Astrocyte (in vitro differentiated cells and primary cell): ENCODE measurements at regions not wholly inside any gene's neighbourhood (a gene's known extent, or its start where the extent isn't known, plus 50 kb on each side); places are given as distances from the start of the nearest gene placed in this dataset.

Source experiments
- DNase-seq: peaks from one replicate; pipeline ENCODE4 v3.0.0-alpha.2; 2010; ENCODE audit warnings: low read depth
- FAIRE-seq: peaks from 2 replicates; lab custom pipeline; 2011; peaks lifted over from hg19 to GRCh38; lab: Jason Lieb, UNC
- H2AFZ ChIP-seq: 2 replicates; pipeline ENCODE4 v1.6.0; 2012; ENCODE audit warnings: low read depth, low read length, inconsistent platforms
- H3K27ac ChIP-seq: 2 replicates; pipeline ENCODE4 v1.5.1; 2011; ENCODE audit warnings: low read depth, low read length, inconsistent platforms
- H3K27me3 ChIP-seq: 2 replicates; pipeline ENCODE4 v1.6.0; 2011; ENCODE audit warnings: low read length, inconsistent platforms; ENCODE audit not compliant: insufficient read depth
- H3K36me3 ChIP-seq: 2 replicates; pipeline ENCODE4 v1.5.1; 2011; ENCODE audit warnings: low read length, inconsistent platforms; ENCODE audit not compliant: insufficient read depth
- H3K4me1 ChIP-seq: 2 replicates; pipeline ENCODE4 v1.5.1; 2011; ENCODE audit warnings: low read length, inconsistent platforms; ENCODE audit not compliant: insufficient read depth
- H3K4me2 ChIP-seq: 2 replicates; pipeline ENCODE4 v1.6.0; 2012; ENCODE audit warnings: low read length, inconsistent platforms
- H3K4me3 ChIP-seq: 2 replicates; pipeline ENCODE4 v1.5.1; 2011; ENCODE audit warnings: low read depth, mild to moderate bottlenecking, low read length, inconsistent platforms; ENCODE audit not compliant: insufficient read depth
- H3K79me2 ChIP-seq: 2 replicates; pipeline ENCODE4 v1.6.0; 2012; ENCODE audit warnings: mild to moderate bottlenecking, low read length, inconsistent platforms; ENCODE audit not compliant: insufficient read depth
- H3K9ac ChIP-seq: 2 replicates; pipeline ENCODE4 v1.6.0; 2012; ENCODE audit warnings: mild to moderate bottlenecking, low read length, inconsistent platforms
- H3K9me3 ChIP-seq: 2 replicates; pipeline ENCODE4 v1.5.1; 2012; ENCODE audit warnings: low read depth, mild to moderate bottlenecking, low read length, inconsistent platforms; ENCODE audit not compliant: insufficient read depth
- H4K20me1 ChIP-seq: 2 replicates; pipeline ENCODE4 v1.6.0; 2012; ENCODE audit warnings: low read length, inconsistent platforms; ENCODE audit not compliant: insufficient read depth
- H3K27ac Mint-ChIP-seq: one replicate; pipeline ENCODE4 v1.8.0; 2021; ENCODE audit warnings: mild to moderate bottlenecking, mixed read lengths; ENCODE audit not compliant: unreplicated experiment
- H3K27me3 Mint-ChIP-seq: one replicate; pipeline ENCODE4 v1.8.0; 2021; ENCODE audit warnings: low read depth, mixed read lengths; ENCODE audit not compliant: unreplicated experiment
- H3K36me3 Mint-ChIP-seq: one replicate; pipeline ENCODE4 v1.8.0; 2021; ENCODE audit warnings: low read depth, mixed read lengths; ENCODE audit not compliant: unreplicated experiment
- H3K4me1 Mint-ChIP-seq: one replicate; pipeline ENCODE4 v1.8.0; 2021; ENCODE audit warnings: low read depth, mixed read lengths; ENCODE audit not compliant: unreplicated experiment
- H3K4me3 Mint-ChIP-seq: one replicate; pipeline ENCODE4 v1.8.0; 2021; ENCODE audit warnings: mild to moderate bottlenecking, moderate library complexity, mixed read lengths; ENCODE audit not compliant: unreplicated experiment
- H3K9me3 Mint-ChIP-seq: one replicate; pipeline ENCODE4 v1.8.0; 2021; ENCODE audit warnings: mild to moderate bottlenecking, mixed read lengths; ENCODE audit not compliant: unreplicated experiment
- EZH2 ChIP-seq: IDR thresholded peaks from 2 replicates; pipeline ENCODE4 v1.6.1; 2012; ENCODE audit warnings: mild to moderate bottlenecking, low read length, inconsistent platforms; ENCODE audit not compliant: insufficient read depth
- TF ChIP-seq, protein P1 (sequence below): IDR thresholded peaks from 2 replicates; pipeline ENCODE4 v1.5.1; 2011; ENCODE audit warnings: low read depth, mild to moderate bottlenecking, inconsistent platforms, low read length, moderate library complexity; ENCODE audit not compliant: insufficient read depth

DNA sequence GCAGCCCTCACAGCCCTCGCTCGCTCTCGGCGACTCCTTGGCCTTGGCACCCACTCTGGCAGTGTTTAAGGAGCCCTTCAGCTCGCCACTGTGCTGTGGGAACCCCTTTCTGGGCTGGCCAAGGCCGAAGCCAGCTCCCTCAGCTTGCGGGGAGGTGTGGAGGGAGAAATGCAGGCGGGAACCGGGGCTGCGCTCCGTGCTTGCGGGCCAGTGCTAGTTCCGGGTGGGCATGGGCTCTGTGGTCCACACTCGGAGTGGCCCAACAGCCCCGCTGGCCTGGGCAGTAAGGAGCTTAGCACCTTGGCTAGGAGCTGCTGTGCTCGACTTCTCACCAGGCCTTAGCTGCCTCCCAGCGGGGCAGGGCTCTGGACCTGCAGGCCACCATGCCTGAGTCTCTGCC lies 192.6 kb downstream of the COX18 start:
- Histone ChIP-seq H3K27me3 (no peaks in the 10 kb centered on the region), H3K27ac (no peak overlapping the region), H3K36me3 (no peaks in the 10 kb centered on the region), H3K9ac (no peak overlapping the region), H3K4me2 (no peak overlapping the region), H3K4me1 (no peaks in the 10 kb centered on the region), H3K4me3 (no peak overlapping the region), H2AFZ (no peak overlapping the region), H3K9me3 (no peaks in the 10 kb centered on the region), H4K20me1 (no peaks in the 10 kb centered on the region), H3K79me2 (no peaks in the 10 kb centered on the region)
- TF ChIP-seq EZH2: no peak
- TF ChIP-seq, protein P1, sequence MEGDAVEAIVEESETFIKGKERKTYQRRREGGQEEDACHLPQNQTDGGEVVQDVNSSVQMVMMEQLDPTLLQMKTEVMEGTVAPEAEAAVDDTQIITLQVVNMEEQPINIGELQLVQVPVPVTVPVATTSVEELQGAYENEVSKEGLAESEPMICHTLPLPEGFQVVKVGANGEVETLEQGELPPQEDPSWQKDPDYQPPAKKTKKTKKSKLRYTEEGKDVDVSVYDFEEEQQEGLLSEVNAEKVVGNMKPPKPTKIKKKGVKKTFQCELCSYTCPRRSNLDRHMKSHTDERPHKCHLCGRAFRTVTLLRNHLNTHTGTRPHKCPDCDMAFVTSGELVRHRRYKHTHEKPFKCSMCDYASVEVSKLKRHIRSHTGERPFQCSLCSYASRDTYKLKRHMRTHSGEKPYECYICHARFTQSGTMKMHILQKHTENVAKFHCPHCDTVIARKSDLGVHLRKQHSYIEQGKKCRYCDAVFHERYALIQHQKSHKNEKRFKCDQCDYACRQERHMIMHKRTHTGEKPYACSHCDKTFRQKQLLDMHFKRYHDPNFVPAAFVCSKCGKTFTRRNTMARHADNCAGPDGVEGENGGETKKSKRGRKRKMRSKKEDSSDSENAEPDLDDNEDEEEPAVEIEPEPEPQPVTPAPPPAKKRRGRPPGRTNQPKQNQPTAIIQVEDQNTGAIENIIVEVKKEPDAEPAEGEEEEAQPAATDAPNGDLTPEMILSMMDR: no peak
- FAIRE-seq (no peak), DNase-seq (no peak)
- Mint-ChIP-seq H3K4me3 (no peak overlapping the region), H3K36me3 (no peaks in the 10 kb centered on the region), H3K27me3 (no peaks in the 10 kb centered on the region), H3K4me1 (no peaks in the 10 kb centered on the region), H3K9me3 (peaks cover 9% of the 10 kb centered on the region), H3K27ac (no peak overlapping the region)

DNA sequence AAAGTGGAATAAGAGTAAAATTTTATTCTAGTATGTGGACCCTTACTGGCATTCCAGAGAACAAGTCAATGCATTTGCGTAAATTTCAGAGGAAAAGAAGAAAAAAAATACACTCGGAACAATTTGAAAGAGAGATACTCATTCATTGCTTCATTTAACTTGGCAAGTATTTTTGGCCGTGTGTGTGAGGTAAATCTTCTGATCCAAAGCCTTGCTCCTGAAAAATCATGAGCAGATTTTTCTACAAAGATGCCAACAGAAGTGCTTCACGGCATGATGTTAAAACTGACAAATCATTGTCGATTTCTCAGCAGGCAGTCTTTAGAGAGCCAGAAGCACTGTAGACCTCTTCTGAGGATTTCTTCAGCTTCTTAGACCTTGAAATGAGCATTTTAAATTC lies 194.0 kb downstream of the COX18 start:
- H3K4me1 ChIP-seq: no peaks in the 10 kb centered on the region
- H3K36me3 ChIP-seq: no peaks in the 10 kb centered on the region
- H2AFZ ChIP-seq: no peak overlapping the region
- no peaks in the 10 kb centered on the region for H3K36me3 Mint-ChIP-seq
- TF ChIP-seq, protein P1: no peak
- TF ChIP-seq EZH2: no peak
- H3K4me1 Mint-ChIP-seq: no peaks in the 10 kb centered on the region
- DNase-seq (no peak), FAIRE-seq (no peak)
- H3K27me3 ChIP-seq: no peaks in the 10 kb centered on the region
- no peak overlapping the region for H3K4me3 ChIP-seq
- H4K20me1 ChIP-seq: no peaks in the 10 kb centered on the region
- H3K27ac Mint-ChIP-seq: no peak overlapping the region
- no peaks in the 10 kb centered on the region for H3K79me2 ChIP-seq
- H3K9me3 ChIP-seq: no peaks in the 10 kb centered on the region
- no peak overlapping the region for H3K4me2 ChIP-seq
- H3K27ac ChIP-seq: no peak overlapping the region
- H3K9me3 Mint-ChIP-seq: peaks cover 11% of the 10 kb centered on the region
- H3K9ac ChIP-seq: no peak overlapping the region
- no peaks in the 10 kb centered on the region for H3K27me3 Mint-ChIP-seq
- no peak overlapping the region for H3K4me3 Mint-ChIP-seq

DNA sequence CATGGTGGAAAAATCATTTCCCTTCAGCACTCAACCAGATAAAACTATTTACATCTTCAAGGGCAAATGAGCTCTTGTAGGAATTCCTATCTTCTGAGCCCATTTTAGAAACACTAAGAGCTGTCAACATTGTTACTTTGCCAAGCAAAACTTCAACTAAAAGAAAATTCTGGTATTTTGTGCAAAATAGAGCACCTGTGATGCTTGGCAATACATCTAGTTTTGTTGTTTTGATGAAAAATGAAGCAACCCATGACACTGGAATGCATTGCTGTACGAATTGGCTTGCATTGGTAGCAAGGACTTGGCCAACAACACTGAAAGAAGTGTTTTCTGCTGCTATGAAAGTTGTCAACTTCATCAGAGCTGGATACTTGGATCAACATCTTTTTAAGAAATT lies 194.4 kb downstream of the COX18 start:
- Histone ChIP-seq H3K79me2 (no peaks in the 10 kb centered on the region), H3K4me2 (no peak overlapping the region), H3K27me3 (no peaks in the 10 kb centered on the region), H4K20me1 (no peaks in the 10 kb centered on the region), H3K4me1 (no peaks in the 10 kb centered on the region), H3K9me3 (no peaks in the 10 kb centered on the region), H3K36me3 (no peaks in the 10 kb centered on the region), H2AFZ (no peak overlapping the region), H3K27ac (no peak overlapping the region), H3K9ac (no peak overlapping the region), H3K4me3 (no peak overlapping the region)
- Mint-ChIP-seq H3K27ac (no peak overlapping the region), H3K27me3 (no peaks in the 10 kb centered on the region), H3K4me3 (no peak overlapping the region), H3K36me3 (no peaks in the 10 kb centered on the region), H3K9me3 (peaks cover 13% of the 10 kb centered on the region), H3K4me1 (no peaks in the 10 kb centered on the region)
- FAIRE-seq (no peak), DNase-seq (peak; percentile 61)
- TF ChIP-seq, protein P1: no peak
- no peak for TF ChIP-seq EZH2
